ENCODE measurements at regions not wholly inside any gene's neighbourhood (a gene's known extent, or its start where the extent isn't known, plus 50 kb on each side); places are given as distances from the start of the nearest gene placed in this dataset.

GRCh38 chr11:38252620-38253019 is 1654.6 kb upstream of the RAG2 start:
- DNase-seq = no peak

- no peak for DNase-seq
These were observed 1648.4 kb upstream of the RAG2 start for GRCh38 chr11:38246451-38246850.

GRCh38 chr11:38226684-38227083 is 1628.6 kb upstream of the RAG2 start:
- DNase-seq = no peak

DNA sequence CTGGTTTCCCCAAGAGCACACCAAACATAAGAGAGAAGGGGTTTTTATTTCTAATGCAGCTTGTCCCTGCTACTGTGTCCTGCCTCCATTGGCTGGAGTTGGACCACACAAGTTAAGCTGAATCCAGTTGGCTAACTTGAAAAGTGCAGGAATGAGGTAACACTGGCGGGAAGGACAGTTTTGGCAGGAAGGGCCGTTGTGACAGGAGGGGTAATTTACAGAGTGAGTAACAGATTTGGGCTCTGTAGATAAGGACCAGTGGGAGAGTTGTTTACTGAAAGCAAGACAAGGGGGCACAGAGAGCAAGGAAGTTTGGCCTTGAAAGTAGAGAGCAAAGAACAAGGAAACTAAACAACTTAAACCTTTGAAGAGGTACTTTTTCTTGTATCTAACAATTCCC is 1623.3 kb upstream of the RAG2 start:
- no peak for DNase-seq

GRCh38 chr11:38219636-38220035 is 1621.6 kb upstream of the RAG2 start:
- DNase-seq = no peak

- no peak for DNase-seq
These were observed 1610.9 kb upstream of the RAG2 start for GRCh38 chr11:38208951-38209350.

DNA sequence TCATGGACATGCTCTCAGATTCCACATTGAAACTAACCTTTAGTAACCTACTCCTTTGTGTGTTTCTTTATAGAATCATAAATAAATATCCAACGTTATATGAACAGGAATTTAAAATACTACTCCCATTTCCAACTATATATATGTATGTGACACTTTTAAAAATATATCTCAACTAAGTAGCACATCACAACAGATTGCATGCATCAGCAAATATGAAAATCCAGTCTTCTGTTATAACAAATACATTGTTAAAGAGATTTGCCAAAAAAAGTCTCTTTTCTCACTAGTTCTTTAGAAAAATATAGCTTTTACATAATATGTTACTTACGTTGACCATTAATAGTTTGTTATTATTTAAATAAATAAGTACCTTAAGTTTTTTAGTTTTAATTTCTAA is 1608.6 kb upstream of the RAG2 start:
- no peak for DNase-seq

DNA sequence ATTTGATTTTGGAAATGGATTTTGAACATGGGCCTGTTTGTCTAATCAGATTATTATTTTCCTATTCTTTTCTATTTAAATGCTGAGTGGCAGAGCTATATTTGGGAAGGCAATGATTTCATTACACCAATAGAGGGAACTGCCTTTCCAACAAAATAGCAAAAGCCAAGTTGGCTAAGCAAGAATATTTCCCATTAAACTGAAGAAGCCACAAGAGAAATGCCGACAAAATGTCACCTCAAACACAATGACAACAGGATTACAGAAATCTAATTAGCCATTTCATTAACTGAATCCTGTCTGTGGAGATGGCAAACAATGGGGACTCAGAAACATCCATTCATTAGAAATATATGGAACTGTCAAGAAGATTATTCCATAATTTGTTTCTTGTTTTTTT is 1593.1 kb upstream of the RAG2 start:
- no peak for DNase-seq

DNA sequence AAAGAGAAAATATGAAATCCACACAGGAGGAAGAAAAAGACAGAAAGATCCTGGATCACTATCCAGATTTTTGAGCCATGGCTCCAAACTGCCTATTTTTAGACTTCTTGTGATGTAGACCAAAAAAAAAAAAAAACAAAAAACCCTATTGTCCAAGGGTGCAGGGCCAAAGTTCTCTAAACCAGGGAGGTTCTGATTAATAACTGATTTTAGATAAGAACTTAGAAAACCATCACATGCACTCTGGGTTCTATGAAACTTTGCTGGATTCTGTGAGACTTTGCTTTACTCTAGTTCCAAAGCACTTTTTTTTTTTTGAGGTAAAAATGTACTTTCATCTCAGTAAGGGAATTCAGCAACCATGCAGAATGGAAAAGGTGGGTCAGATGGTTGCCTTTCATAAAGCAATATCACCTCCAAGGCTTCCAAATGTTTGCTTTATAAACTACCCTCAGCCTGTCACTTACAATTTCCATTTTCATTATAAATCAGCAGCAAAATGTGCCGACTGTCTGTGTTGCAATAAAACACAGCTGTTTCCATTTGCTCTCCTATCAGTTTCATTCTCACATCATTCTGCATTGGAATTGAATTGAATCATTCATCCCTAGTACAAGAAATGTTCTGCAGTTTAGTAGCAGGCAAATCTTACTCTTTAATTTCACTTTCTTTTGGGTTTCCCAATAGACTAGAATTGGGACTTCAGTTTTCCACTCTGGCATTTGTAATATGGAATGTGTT is 1584.3 kb upstream of the RAG2 start:
- no peak for DNase-seq

GRCh38 chr11:38176686-38177322 is 1578.8 kb upstream of the RAG2 start:
- no peak for DNase-seq

GRCh38 chr11:38173676-38174075 is 1575.6 kb upstream of the RAG2 start:
- no peak for DNase-seq

DNA sequence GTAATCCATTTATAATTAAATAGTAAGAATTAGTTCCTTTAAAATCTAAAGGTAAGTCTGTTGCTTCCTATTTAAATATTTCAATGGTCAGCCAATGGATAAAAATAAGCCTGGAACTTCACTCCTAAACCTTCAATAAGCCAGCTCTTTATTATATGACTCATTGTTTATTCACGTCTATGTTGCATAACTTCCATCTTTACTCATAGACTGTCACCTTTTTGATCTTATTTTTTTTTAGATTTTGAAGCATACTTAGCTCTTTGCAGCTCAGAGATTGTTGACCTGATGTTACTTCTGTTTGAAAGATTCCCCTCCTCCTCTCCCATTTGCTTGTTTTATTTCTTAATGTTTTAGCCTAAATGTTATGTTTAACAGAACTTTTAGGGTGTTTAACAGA is 1571.2 kb upstream of the RAG2 start:
- DNase-seq = no peak

- no peak for DNase-seq
These were observed 1565.5 kb upstream of the RAG2 start for GRCh38 chr11:38163526-38163925.

GRCh38 chr11:38160433-38160832 is 1562.4 kb upstream of the RAG2 start:
- DNase-seq = no peak

DNA sequence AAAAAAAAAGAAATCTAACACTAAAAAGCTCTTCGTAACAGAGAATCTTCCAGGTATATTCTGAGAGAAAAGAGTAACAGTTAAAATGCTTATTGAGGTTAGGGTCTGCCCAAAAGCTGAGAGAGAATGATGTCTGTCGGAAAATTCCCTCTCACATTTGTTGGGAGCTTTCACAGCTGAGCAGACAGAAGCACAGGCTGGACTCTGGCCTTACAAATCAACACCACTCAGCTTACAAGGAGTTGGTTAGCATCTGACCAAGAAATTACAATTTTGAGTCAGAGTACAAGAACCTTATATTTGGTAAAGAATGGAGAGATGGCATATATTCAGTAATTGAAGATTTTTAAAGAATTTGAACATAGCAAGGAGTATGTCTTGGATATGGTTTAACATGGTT is 1561.0 kb upstream of the RAG2 start:
- no peak for DNase-seq

DNA sequence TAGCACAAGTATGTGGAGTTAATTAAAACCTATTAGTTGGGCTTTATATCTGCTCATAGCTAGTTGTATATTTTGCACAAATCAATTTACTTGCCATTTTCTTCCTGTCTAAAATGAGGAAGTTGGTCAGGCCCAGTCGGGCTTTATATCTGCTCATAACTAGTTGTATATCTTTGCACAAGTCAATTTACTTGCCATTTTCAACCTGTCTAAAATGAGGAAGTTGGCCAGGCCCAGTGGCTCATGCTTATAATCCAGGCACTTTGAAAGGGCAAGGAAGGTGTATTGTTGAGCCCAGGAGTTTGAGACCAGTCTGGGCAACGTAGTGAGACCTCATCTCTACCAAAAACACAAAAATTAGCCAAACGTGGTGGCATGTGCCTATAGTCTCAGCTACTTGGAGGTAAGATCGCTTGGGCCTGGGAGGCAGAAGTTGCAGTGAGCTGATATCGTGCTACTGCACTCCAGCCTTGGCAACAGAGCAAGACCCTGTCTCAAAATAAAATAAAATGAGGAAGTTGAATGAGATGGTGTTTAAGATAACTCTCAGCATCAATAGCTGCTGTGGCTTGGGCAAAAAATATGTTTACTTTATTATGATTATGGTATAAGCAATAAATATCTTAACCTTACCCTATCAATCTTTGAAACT is 1558.6 kb upstream of the RAG2 start:
- no peak for DNase-seq

DNA sequence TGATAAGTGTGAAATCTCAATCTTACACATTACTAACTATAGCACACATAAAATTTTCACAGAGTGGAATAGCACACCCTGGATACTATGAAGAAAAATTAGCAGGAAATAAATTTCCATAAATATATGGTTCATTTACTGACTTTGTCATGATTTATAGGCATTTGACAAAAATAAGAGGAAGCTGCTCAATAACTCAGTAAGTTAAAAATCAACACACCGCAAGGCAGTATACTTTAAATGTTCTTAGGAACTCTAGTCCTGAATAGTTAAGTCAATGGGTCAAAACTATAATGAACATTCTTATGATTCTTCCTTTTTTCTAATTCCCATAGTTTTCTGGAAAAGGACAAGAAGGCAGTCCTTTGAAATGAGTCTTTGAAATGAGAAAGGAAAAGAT is 1557.8 kb upstream of the RAG2 start:
- no peak for DNase-seq

DNA sequence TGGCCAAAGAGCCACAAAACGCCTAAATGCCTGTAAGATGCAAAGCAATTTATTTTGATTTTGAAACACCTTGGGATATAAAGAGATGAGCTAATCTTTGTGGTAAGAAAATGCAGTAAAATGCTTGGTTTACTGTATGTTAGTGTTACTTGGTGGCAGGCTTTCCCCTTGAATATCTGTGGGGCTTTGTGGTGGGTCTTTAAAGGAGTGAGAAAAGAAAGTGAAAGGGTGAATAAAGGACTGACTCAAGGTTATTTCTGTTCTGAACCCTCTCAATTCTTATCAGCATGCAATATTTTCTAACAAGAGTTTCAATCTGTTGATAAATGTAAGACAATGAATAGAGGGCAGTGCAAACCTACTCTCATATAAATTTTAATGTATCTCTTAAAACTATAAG is 1555.9 kb upstream of the RAG2 start:
- no peak for DNase-seq

- DNase-seq = no peak
These were observed 1545.8 kb upstream of the RAG2 start for GRCh38 chr11:38143852-38144251.

GRCh38 chr11:38138972-38139371 is 1540.9 kb upstream of the RAG2 start:
- no peak for DNase-seq

DNA sequence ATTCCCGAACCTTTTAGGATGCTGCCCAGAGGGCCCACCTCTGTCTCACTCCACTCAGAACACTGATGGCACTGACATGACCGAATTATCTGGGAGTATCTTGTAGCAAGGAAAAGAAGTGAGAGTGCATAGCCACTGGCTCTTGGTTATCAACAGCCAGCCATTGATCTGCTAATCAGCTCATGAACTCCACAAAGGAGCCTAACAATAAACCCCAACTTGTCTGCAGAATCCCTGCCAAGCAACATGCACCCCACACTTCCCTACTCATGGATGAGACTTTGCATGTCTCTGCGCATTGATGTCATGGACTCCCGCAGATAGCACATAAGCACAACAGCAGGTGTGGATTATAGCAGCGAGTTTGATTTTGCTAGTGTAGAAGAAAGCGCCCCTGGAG is 1538.9 kb upstream of the RAG2 start:
- DNase-seq = no peak

GRCh38 chr11:38131535-38131934 is 1533.5 kb upstream of the RAG2 start:
- DNase-seq = no peak

DNA sequence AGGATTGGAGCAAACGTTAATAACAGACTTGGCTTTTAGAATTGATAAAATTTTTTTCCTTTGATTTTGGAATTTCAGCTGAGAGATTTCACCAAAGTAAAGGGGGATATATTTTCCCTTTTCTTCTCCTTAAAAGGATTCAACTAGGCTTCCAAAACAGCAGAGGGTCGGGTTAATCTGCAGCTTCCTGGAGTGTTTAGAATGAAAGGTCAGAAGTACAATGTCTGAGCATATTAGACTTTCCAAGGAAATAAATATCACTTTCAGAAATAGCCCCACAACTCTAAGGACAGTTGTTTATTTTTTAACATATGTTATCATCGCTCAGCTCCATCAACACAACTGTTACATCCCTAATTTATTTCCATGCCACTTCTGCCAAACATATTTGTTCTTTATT is 1532.9 kb upstream of the RAG2 start:
- DNase-seq = no peak

- no peak for DNase-seq
These were observed 1532.5 kb upstream of the RAG2 start for GRCh38 chr11:38130514-38130913.
